Spleen (tissue), 11 donors: ENCODE measurements at regions not wholly inside any gene's neighbourhood (a gene's known extent, or its start where the extent isn't known, plus 50 kb on each side); places are given as distances from the start of the nearest gene placed in this dataset.

ENCODE experiments used
- DNase-seq: peaks from one replicate; pipeline ENCODE4 v3.0.0-alpha.2; 2020
- H3K27ac ChIP-seq, 8 donors: fragments of 200-600 bp; sonication (generic) in 7 of 8; 1 replicate in 4 of 8; 2 replicates in 4 of 8; pipeline versions ENCODE4 v1.5.0 to v1.8.0; 2016 to 2021; ENCODE audit warnings: inconsistent platforms in 4 of 8, mild to moderate bottlenecking in 4 of 8, moderate library complexity in 1 of 8
- H3K27me3 ChIP-seq, 7 donors: fragments of 200-600 bp; sonication (generic) in 6 of 7; replicated peaks in 1 of 7; 1 replicate in 4 of 7; 2 replicates in 3 of 7; pipeline versions ENCODE4 v1.5.0 to v1.8.0; 2016 to 2021; ENCODE audit warnings: inconsistent platforms in 3 of 7, mild to moderate bottlenecking in 1 of 7
- H3K36me3 ChIP-seq, 6 donors: fragments of 200-600 bp; sonication (generic) in 5 of 6; 1 replicate in 4 of 6; 2 replicates in 2 of 6; pipeline versions ENCODE4 v1.5.0 to v1.8.0; 2016 to 2021; ENCODE audit warnings: inconsistent platforms in 2 of 6
- H3K4me1 ChIP-seq, 6 donors: fragments of 200-600 bp; sonication (generic) in 5 of 6; 1 replicate in 3 of 6; 2 replicates in 3 of 6; pipeline versions ENCODE4 v1.5.0 to v1.8.0; 2016 to 2021; ENCODE audit warnings: inconsistent platforms in 3 of 6
- H3K4me3 ChIP-seq, 8 donors: fragments of 200-600 bp; sonication (generic) in 7 of 8; 1 replicate in 4 of 8; 2 replicates in 4 of 8; pipeline versions ENCODE4 v1.5.0 to v1.8.0; 2016 to 2021; ENCODE audit warnings: inconsistent platforms in 4 of 8, mild to moderate bottlenecking in 4 of 8, moderate library complexity in 2 of 8
- H3K9me3 ChIP-seq, 8 donors: fragments of 200-600 bp; sonication (generic) in 7 of 8; 1 replicate in 4 of 8; 2 replicates in 4 of 8; pipeline versions ENCODE4 v1.5.0 to v1.8.0; 2016 to 2021; ENCODE audit warnings: inconsistent platforms in 4 of 8
- CTCF ChIP-seq, 11 experiments: fragments of 200-600 bp in 7 of 11; fragments of 450-650 bp in 4 of 11; sonication (generic) in 4 of 11; IDR thresholded peaks in 8 of 11; conservative IDR thresholded peaks in 3 of 11; 1 replicate in 7 of 11; 2 replicates in 4 of 11; pipeline versions ENCODE4 v1.4.0 to v1.8.0; 2016 to 2021; ENCODE audit warnings: antibody characterized with exemption in 11 of 11, inconsistent platforms in 4 of 11, mild to moderate bottlenecking in 1 of 11
- POLR2A ChIP-seq, 3 donors: fragments of 450-650 bp; IDR thresholded peaks; one replicate each; pipeline ENCODE4 v1.5.1; 2017; ENCODE audit warnings: antibody characterized with exemption in 3 of 3, mild to moderate bottlenecking in 1 of 3
- POLR2AphosphoS5 ChIP-seq, 3 donors: sonication (generic); formaldehyde crosslinking; IDR thresholded peaks; one replicate each; pipeline ENCODE4 v1.5.1; 2017; ENCODE audit warnings: antibody characterized with exemption in 3 of 3
- WGBS, 5 donors: extraction: QIAGEN DNeasy Blood & Tissue Kit in 3 of 5; methylation state at CpG; one replicate each; pipeline versions ENCODE4 v1.1.5 to v1.1.7; 2013 to 2018; 5-methylcytosine and 5-hydroxymethylcytosine counted together
- intact Hi-C: fragments of 100-400 bp; cut with DNase I; formaldehyde crosslinking; loops from one replicate; pipeline ENCODE4 v1.15.0; 2023; ENCODE audit warnings: low total_unique reads
- donor health status: healthy with polysubstance abuse.
- donor health status: DM: no; HTN: no; CAD: no; lungs with moderate emphysema.
- donor health status: DM: no; HTN: no; CAD: no.
- donor health status: Bipolar disorder and iron deficiency.
- donor health status: healthy.
- donor health status: DM: no; HTN: no; CAD: no.
- donor health status: DM: yes; HTN: yes; CAD: no.

DNA sequence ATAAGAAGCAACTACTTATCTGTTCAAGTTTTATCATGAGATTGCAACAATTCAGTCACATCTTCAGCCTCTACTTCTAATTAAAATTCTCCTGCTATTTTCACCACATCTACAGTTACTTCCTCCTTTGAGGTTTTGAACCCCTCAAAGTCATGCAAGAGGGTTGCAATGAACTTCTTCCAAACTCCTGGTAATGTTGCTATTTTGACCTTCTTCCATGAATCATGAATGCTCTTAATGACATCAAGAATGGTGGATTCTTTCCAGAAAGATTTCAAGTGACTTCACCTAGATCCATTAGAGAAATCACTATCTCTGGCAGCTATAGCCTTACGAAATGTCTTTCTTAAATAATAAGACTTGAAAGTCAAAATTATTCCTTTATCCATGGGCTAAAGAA lies 1052.8 kb upstream of the NRXN1 start:
- TF ChIP-seq POLR2AphosphoS5 (IDR thresholded peaks at IDR 0.05) (no peak), CTCF (IDR thresholded peaks at IDR 0.05 in 8 of 11, conservative IDR thresholded peaks at IDR 0.05 in 3 of 11) (no peak), POLR2A (IDR thresholded peaks at IDR 0.05) (no peak)
- Histone ChIP-seq H3K9me3 (no peaks in the 10 kb centered on the region), H3K27ac (no peak overlapping the region), H3K4me3 (no peak overlapping the region), H3K36me3 (no peaks in the 10 kb centered on the region), H3K27me3 (no peaks in the 10 kb centered on the region), H3K4me1 (no peaks in the 10 kb centered on the region)
- WGBS, 5 donors: 64 to 88% (median 77%) methylated on average over 1 of the region's 1 CpG
- intact Hi-C loops: no loop called here
- no peak for DNase-seq

DNA sequence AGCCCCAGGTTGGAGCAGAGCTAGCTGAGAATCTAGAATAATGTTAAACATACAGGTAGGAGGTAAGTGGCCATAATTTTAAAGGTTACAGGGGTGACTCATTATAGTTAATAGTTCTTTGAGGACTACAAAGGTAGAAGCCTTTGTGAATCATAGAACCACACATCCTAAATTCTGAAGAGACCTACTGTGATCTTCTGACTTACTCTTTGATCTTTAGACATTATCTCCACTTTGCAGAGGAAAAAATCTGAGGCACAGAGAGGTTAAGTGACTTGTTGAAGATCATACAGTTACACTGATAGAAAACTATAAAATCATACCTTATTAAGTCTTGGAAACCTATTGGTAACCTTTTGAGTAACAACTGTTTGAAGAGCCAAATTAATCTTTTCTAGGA lies 1051.3 kb upstream of the NRXN1 start:
- Histone ChIP-seq H3K36me3 (no peaks in the 10 kb centered on the region), H3K4me3 (no peak overlapping the region), H3K27me3 (no peaks in the 10 kb centered on the region), H3K4me1 (no peaks in the 10 kb centered on the region), H3K27ac (no peak overlapping the region), H3K9me3 (no peaks in the 10 kb centered on the region)
- no peak for DNase-seq
- TF ChIP-seq CTCF (IDR thresholded peaks at IDR 0.05 in 8 of 11, conservative IDR thresholded peaks at IDR 0.05 in 3 of 11) (no peak), POLR2A (IDR thresholded peaks at IDR 0.05) (no peak), POLR2AphosphoS5 (IDR thresholded peaks at IDR 0.05) (no peak)
- intact Hi-C loops: no loop called here

DNA sequence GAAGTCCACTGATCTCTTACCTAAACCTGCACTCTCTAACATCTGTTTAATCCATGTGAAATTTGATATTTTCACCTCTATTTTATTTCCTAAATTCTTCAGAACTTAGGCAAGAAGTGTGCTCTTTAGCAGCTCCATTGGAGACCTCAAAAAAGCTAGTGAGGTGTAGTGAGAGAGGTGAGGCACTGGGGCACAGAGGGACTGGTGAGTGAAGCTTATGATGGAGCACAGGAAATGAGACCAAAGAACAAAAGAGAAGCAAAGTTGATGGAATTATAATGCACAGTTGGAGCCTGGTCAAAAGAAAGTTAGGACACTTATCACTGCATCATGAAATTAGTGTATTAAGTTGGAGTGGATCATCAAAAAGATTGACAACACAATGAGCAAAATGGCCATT lies 1050.7 kb upstream of the NRXN1 start:
- H3K4me1 ChIP-seq: no peaks in the 10 kb centered on the region
- no peaks in the 10 kb centered on the region for H3K9me3 ChIP-seq
- H3K4me3 ChIP-seq: no peak overlapping the region
- no peak for DNase-seq
- H3K27me3 ChIP-seq: no peaks in the 10 kb centered on the region
- H3K27ac ChIP-seq: no peak overlapping the region
- intact Hi-C loops: no loop called here
- no peak for TF ChIP-seq CTCF (IDR thresholded peaks at IDR 0.05 in 8 of 11, conservative IDR thresholded peaks at IDR 0.05 in 3 of 11)
- TF ChIP-seq POLR2A (IDR thresholded peaks at IDR 0.05): no peak
- TF ChIP-seq POLR2AphosphoS5 (IDR thresholded peaks at IDR 0.05): no peak
- H3K36me3 ChIP-seq: no peaks in the 10 kb centered on the region

DNA sequence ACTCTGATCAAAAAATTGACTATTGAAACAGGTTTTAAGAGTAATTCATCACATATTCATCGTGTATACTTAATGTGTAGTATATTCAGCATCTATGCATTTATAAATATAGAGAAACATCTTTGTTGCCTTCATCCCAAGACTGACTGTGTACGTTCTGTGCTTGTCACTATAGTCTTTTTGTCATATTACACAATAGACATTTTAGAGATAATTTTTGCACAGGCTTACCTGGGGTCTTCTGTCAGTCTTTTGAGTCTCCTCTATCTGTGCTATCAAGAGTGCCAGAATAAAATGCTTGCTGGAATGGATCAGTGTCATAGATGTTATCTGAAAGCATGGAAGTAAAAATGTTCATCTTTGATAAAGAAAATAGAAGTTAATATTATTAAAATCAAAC lies 1047.7 kb upstream of the NRXN1 start:
- Histone ChIP-seq H3K27ac (no peak overlapping the region), H3K9me3 (peaks cover 0 to 3% (median 0%) of the 10 kb centered on the region in 8 donors), H3K36me3 (no peaks in the 10 kb centered on the region), H3K4me1 (no peaks in the 10 kb centered on the region), H3K27me3 (no peaks in the 10 kb centered on the region), H3K4me3 (no peak overlapping the region)
- 72 to 87% (median 77%) methylated on average over 2 of the region's 2 CpGs for WGBS, 5 donors
- intact Hi-C loops: no loop called here
- no peak for DNase-seq
- no peak for TF ChIP-seq POLR2A (IDR thresholded peaks at IDR 0.05)
- no peak for TF ChIP-seq POLR2AphosphoS5 (IDR thresholded peaks at IDR 0.05)
- TF ChIP-seq CTCF (IDR thresholded peaks at IDR 0.05 in 8 of 11, conservative IDR thresholded peaks at IDR 0.05 in 3 of 11): no peak
